ENCODE measurements at regions not wholly inside any gene's neighbourhood (a gene's known extent, or its start where the extent isn't known, plus 50 kb on each side); places are given as distances from the start of the nearest gene placed in this dataset.

- TF ChIP-seq HDAC2 (CRISPR knock-in tag; IDR thresholded peaks at IDR 0.05) (no peak), CTCF (CRISPR knock-in tag; IDR thresholded peaks at IDR 0.05) (no peak), MAX (IDR thresholded peaks at IDR 0.05) (no peak), CHD4 (IDR thresholded peaks at IDR 0.05; ENCODE audit: borderline replicate concordance, low read length) (no peak), POLR2AphosphoS2 (IDR thresholded peaks at IDR 0.05; ENCODE audit: low read depth, low read length) (no peak), KAT7 (CRISPR knock-in tag; IDR thresholded peaks at IDR 0.05; ENCODE audit: borderline replicate concordance) (no peak), XRCC5 (optimal IDR thresholded peaks at IDR 0.05; ENCODE audit: low read length) (no peak), ZNF740 (CRISPR knock-in tag; IDR thresholded peaks at IDR 0.05) (no peak)
Observed at GRCh38 chr2:878245-878930, 72.3 kb upstream of the SNTG2 start.
